Mammary epithelial cell (primary cell): ENCODE measurements at regions not wholly inside any gene's neighbourhood (a gene's known extent, or its start where the extent isn't known, plus 50 kb on each side); places are given as distances from the start of the nearest gene placed in this dataset.

Experiments
- EZH2 ChIP-seq: IDR thresholded peaks from 2 replicates; pipeline ENCODE4 v1.6.1; 2012; ENCODE audit warnings: low read length, inconsistent platforms, borderline replicate concordance
- TF ChIP-seq, protein P1 (sequence below), 2 donors: IDR thresholded peaks in 1 of 2; conservative IDR thresholded peaks in 1 of 2; 2 replicates each; pipeline ENCODE4 v1.5.1; 2011 to 2012; ENCODE audit warnings: inconsistent platforms in 2 of 2, low read length in 2 of 2, mild to moderate bottlenecking in 2 of 2, control low read depth in 1 of 2, low read depth in 1 of 2; ENCODE audit not compliant: insufficient read depth in 1 of 2; ENCODE audit errors: extremely low read depth in 1 of 2

- TF ChIP-seq EZH2 = no peak
- TF ChIP-seq, protein P1, sequence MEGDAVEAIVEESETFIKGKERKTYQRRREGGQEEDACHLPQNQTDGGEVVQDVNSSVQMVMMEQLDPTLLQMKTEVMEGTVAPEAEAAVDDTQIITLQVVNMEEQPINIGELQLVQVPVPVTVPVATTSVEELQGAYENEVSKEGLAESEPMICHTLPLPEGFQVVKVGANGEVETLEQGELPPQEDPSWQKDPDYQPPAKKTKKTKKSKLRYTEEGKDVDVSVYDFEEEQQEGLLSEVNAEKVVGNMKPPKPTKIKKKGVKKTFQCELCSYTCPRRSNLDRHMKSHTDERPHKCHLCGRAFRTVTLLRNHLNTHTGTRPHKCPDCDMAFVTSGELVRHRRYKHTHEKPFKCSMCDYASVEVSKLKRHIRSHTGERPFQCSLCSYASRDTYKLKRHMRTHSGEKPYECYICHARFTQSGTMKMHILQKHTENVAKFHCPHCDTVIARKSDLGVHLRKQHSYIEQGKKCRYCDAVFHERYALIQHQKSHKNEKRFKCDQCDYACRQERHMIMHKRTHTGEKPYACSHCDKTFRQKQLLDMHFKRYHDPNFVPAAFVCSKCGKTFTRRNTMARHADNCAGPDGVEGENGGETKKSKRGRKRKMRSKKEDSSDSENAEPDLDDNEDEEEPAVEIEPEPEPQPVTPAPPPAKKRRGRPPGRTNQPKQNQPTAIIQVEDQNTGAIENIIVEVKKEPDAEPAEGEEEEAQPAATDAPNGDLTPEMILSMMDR (conservative IDR thresholded peaks at IDR 0.05 in 1 of 2, IDR thresholded peaks at IDR 0.05 in 1 of 2; ENCODE audit: extremely low read depth in 1 of 2, insufficient read depth in 1 of 2, low read depth in 1 of 2, low read length in 2 of 2) = no peak
Measured at GRCh38 chr12:131458931-131459772, 251.7 kb upstream of the SFSWAP start.
